Fibroblast of lung (primary cell): ENCODE measurements at regions not wholly inside any gene's neighbourhood (a gene's known extent, or its start where the extent isn't known, plus 50 kb on each side); places are given as distances from the start of the nearest gene placed in this dataset.

Source experiments
- DNase-seq, 2 donors: peaks; one replicate each; pipeline versions ENCODE4 v3.0.0 to v3.0.0-alpha.2; 2010; ENCODE audit warnings: low read depth in 2 of 2
- H2AFZ ChIP-seq: 2 replicates; pipeline ENCODE4 v1.5.1; 2012; ENCODE audit warnings: low read length, control low read depth, inconsistent platforms
- H3K27ac ChIP-seq: 2 replicates; pipeline ENCODE4 v1.5.1; 2011; ENCODE audit warnings: low read length, control low read depth; ENCODE audit not compliant: insufficient read depth
- H3K27me3 ChIP-seq: 2 replicates; pipeline ENCODE4 v1.5.1; 2011; ENCODE audit warnings: mild to moderate bottlenecking, low read length; ENCODE audit not compliant: control insufficient read depth, insufficient read depth
- H3K36me3 ChIP-seq: 2 replicates; pipeline ENCODE4 v1.5.1; 2011; ENCODE audit warnings: low read length; ENCODE audit not compliant: control insufficient read depth, insufficient read depth
- H3K4me1 ChIP-seq: 2 replicates; pipeline ENCODE4 v1.5.1; 2011; ENCODE audit warnings: low read length; ENCODE audit not compliant: control insufficient read depth, insufficient read depth; ENCODE audit errors: extremely low read depth
- H3K4me2 ChIP-seq: 2 replicates; pipeline ENCODE4 v1.5.1; 2011; ENCODE audit warnings: low read length, control low read depth; ENCODE audit not compliant: insufficient read depth; ENCODE audit errors: extremely low read depth
- H3K4me3 ChIP-seq, 4 experiments: fragments of 200-600 bp in 1 of 4; sonication (generic) in 1 of 4; replicated peaks in 1 of 4; 2 replicates each; pipeline ENCODE4 v1.5.1; 2011 to 2016; ENCODE audit warnings: low read length in 4 of 4, low read depth in 3 of 4, mild to moderate bottlenecking in 3 of 4, control low read depth in 2 of 4, inconsistent platforms in 1 of 4, mixed read lengths in 1 of 4; ENCODE audit not compliant: insufficient read depth in 1 of 4; ENCODE audit errors: control extremely low read depth in 1 of 4
- H3K79me2 ChIP-seq: 2 replicates; pipeline ENCODE4 v1.5.1; 2012; ENCODE audit warnings: mild to moderate bottlenecking, low read length, inconsistent platforms; ENCODE audit not compliant: control insufficient read depth, insufficient read depth
- H3K9ac ChIP-seq: 2 replicates; pipeline ENCODE4 v1.5.1; 2011; ENCODE audit warnings: mild to moderate bottlenecking, low read length, control low read depth; ENCODE audit not compliant: insufficient read depth
- H3K9me3 ChIP-seq: 2 replicates; pipeline ENCODE4 v1.5.1; 2012; ENCODE audit warnings: low read depth, low read length; ENCODE audit not compliant: control insufficient read depth, insufficient read depth
- H4K20me1 ChIP-seq: 2 replicates; pipeline ENCODE4 v1.5.1; 2011; ENCODE audit warnings: low read length; ENCODE audit not compliant: control insufficient read depth, insufficient read depth; ENCODE audit errors: extremely low read depth
- CTCF ChIP-seq, 2 donors: IDR thresholded peaks in 1 of 2; conservative IDR thresholded peaks in 1 of 2; 1 replicate in 1 of 2; 2 replicates in 1 of 2; pipeline ENCODE4 v1.5.1; 2011 to 2012; ENCODE audit warnings: low read length in 2 of 2, control low read depth in 1 of 2, inconsistent platforms in 1 of 2, low read depth in 1 of 2, mild to moderate bottlenecking in 1 of 2
- EZH2 ChIP-seq: IDR thresholded peaks from 2 replicates; pipeline ENCODE4 v1.5.1; 2012; ENCODE audit warnings: low read length, control low read depth, mild to moderate bottlenecking; ENCODE audit errors: missing control alignments

GRCh38 chr5:103908336-103909080 lies 345.9 kb upstream of the NUDT12 start:
- TF ChIP-seq EZH2 (no peak), CTCF (conservative IDR thresholded peaks at IDR 0.05 in 1 of 2, IDR thresholded peaks at IDR 0.05 in 1 of 2; ENCODE audit: low read depth in 1 of 2, low read length in 2 of 2) (no peak)
- H3K79me2 ChIP-seq = no peaks in the 10 kb centered on the region
- H3K4me3 ChIP-seq = no peak overlapping the region

GRCh38 chr5:103907001-103907400 lies 344.4 kb upstream of the NUDT12 start:
- H3K9ac ChIP-seq = no peak overlapping the region
- no peaks in the 10 kb centered on the region for H3K79me2 ChIP-seq
- no peaks in the 10 kb centered on the region for H3K36me3 ChIP-seq
- TF ChIP-seq EZH2 (no peak), CTCF (conservative IDR thresholded peaks at IDR 0.05 in 1 of 2, IDR thresholded peaks at IDR 0.05 in 1 of 2; ENCODE audit: low read depth in 1 of 2, low read length in 2 of 2) (no peak)
- H3K4me2 ChIP-seq = no peak overlapping the region
- no peaks in the 10 kb centered on the region for H3K9me3 ChIP-seq
- no peak overlapping the region for H2AFZ ChIP-seq
- H3K27ac ChIP-seq = no peak overlapping the region
- no peak overlapping the region for H3K4me3 ChIP-seq
- H3K4me1 ChIP-seq = no peaks in the 10 kb centered on the region
- no peaks in the 10 kb centered on the region for H3K27me3 ChIP-seq
- no peak for DNase-seq
- no peaks in the 10 kb centered on the region for H4K20me1 ChIP-seq

More at GRCh38 chr5:103908336-103909080, 345.9 kb upstream of the NUDT12 start:
- Histone ChIP-seq H3K27me3 (no peaks in the 10 kb centered on the region), H4K20me1 (no peaks in the 10 kb centered on the region), H3K36me3 (no peaks in the 10 kb centered on the region), H3K9ac (no peak overlapping the region), H3K4me2 (no peak overlapping the region), H3K9me3 (no peaks in the 10 kb centered on the region), H2AFZ (no peak overlapping the region), H3K4me1 (no peaks in the 10 kb centered on the region), H3K27ac (no peak overlapping the region)
- no peak for DNase-seq

- Histone ChIP-seq H3K27ac (no peak overlapping the region), H3K27me3 (no peaks in the 10 kb centered on the region), H3K9me3 (no peaks in the 10 kb centered on the region), H3K79me2 (no peaks in the 10 kb centered on the region), H2AFZ (no peak overlapping the region), H3K4me3 (no peak overlapping the region), H3K4me1 (no peaks in the 10 kb centered on the region), H3K36me3 (no peaks in the 10 kb centered on the region), H4K20me1 (no peaks in the 10 kb centered on the region), H3K4me2 (no peak overlapping the region), H3K9ac (no peak overlapping the region)
- DNase-seq = no peak
- TF ChIP-seq EZH2 = no peak
- TF ChIP-seq CTCF (conservative IDR thresholded peaks at IDR 0.05 in 1 of 2, IDR thresholded peaks at IDR 0.05 in 1 of 2; ENCODE audit: low read depth in 1 of 2, low read length in 2 of 2) = no peak
Observed at GRCh38 chr5:103904651-103905050, 342.1 kb upstream of the NUDT12 start.
